ENCODE measurements at regions not wholly inside any gene's neighbourhood (a gene's known extent, or its start where the extent isn't known, plus 50 kb on each side); places are given as distances from the start of the nearest gene placed in this dataset.

DNA sequence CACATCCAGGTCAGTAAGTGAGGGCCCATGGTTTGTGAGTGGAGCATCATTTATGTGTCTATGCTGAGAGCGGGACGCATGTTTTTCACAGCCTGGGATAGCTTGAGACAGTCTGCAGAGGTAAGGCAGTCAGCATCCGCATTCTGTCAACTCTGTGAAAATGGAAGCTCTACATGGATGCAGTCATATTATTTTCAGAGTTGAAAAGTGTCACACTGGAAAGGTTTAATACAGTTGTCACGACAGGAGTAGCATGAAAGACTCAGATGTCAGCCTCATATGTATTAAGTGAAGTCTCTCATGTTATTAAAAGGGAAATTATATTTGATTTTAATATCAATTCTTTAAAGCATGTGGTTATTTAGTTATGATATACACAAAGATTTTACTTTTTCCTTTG lies 436.9 kb upstream of the GYPC start (continued):
- TF ChIP-seq, protein P1, sequence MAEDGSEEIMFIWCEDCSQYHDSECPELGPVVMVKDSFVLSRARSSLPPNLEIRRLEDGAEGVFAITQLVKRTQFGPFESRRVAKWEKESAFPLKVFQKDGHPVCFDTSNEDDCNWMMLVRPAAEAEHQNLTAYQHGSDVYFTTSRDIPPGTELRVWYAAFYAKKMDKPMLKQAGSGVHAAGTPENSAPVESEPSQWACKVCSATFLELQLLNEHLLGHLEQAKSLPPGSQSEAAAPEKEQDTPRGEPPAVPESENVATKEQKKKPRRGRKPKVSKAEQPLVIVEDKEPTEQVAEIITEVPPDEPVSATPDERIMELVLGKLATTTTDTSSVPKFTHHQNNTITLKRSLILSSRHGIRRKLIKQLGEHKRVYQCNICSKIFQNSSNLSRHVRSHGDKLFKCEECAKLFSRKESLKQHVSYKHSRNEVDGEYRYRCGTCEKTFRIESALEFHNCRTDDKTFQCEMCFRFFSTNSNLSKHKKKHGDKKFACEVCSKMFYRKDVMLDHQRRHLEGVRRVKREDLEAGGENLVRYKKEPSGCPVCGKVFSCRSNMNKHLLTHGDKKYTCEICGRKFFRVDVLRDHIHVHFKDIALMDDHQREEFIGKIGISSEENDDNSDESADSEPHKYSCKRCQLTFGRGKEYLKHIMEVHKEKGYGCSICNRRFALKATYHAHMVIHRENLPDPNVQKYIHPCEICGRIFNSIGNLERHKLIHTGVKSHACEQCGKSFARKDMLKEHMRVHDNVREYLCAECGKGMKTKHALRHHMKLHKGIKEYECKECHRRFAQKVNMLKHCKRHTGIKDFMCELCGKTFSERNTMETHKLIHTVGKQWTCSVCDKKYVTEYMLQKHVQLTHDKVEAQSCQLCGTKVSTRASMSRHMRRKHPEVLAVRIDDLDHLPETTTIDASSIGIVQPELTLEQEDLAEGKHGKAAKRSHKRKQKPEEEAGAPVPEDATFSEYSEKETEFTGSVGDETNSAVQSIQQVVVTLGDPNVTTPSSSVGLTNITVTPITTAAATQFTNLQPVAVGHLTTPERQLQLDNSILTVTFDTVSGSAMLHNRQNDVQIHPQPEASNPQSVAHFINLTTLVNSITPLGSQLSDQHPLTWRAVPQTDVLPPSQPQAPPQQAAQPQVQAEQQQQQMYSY (CRISPR knock-in tag; IDR thresholded peaks at IDR 0.05): no peak
- TF ChIP-seq ZNF232 (CRISPR knock-in tag; IDR thresholded peaks at IDR 0.05): no peak
- TF ChIP-seq, protein P2, sequence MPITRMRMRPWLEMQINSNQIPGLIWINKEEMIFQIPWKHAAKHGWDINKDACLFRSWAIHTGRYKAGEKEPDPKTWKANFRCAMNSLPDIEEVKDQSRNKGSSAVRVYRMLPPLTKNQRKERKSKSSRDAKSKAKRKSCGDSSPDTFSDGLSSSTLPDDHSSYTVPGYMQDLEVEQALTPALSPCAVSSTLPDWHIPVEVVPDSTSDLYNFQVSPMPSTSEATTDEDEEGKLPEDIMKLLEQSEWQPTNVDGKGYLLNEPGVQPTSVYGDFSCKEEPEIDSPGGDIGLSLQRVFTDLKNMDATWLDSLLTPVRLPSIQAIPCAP (CRISPR knock-in tag; IDR thresholded peaks at IDR 0.05): no peak
- no peak for TF ChIP-seq JAZF1 (CRISPR knock-in tag; IDR thresholded peaks at IDR 0.05)
- TF ChIP-seq CREB1 (CRISPR knock-in tag; IDR thresholded peaks at IDR 0.05): no peak
- TF ChIP-seq IRF2 (CRISPR knock-in tag; IDR thresholded peaks at IDR 0.05; ENCODE audit: borderline replicate concordance, low read depth): no peak
- no peak for TF ChIP-seq CREM (CRISPR knock-in tag; IDR thresholded peaks at IDR 0.05)
- TF ChIP-seq, protein P3, sequence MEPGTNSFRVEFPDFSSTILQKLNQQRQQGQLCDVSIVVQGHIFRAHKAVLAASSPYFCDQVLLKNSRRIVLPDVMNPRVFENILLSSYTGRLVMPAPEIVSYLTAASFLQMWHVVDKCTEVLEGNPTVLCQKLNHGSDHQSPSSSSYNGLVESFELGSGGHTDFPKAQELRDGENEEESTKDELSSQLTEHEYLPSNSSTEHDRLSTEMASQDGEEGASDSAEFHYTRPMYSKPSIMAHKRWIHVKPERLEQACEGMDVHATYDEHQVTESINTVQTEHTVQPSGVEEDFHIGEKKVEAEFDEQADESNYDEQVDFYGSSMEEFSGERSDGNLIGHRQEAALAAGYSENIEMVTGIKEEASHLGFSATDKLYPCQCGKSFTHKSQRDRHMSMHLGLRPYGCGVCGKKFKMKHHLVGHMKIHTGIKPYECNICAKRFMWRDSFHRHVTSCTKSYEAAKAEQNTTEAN (CRISPR knock-in tag; IDR thresholded peaks at IDR 0.05): no peak

DNA sequence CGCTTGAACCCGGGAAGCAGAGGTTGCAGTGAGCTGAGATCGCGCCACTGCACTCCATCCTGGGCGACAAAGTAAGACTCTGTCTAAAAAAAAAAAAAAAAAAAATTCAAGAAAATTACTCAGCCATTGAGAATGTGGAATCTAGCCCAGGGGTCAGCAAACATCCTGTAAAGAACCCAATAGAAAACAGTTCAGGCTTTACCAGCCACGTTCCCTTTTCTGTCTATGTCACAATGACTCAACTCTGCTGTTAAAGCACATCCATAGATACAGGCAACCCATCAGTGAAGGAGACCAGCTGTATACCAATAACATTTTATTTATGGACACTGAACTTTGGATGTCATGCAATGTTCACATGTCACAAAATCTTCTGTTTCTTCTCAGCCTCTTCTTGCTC lies 435.6 kb upstream of the GYPC start:
- TF ChIP-seq ESRRA (CRISPR knock-in tag; IDR thresholded peaks at IDR 0.05; ENCODE audit: borderline replicate concordance) (no peak), TEAD1 (CRISPR knock-in tag; IDR thresholded peaks at IDR 0.05) (no peak), ETV6 (CRISPR knock-in tag; IDR thresholded peaks at IDR 0.05) (no peak), SMAD4 (CRISPR knock-in tag; IDR thresholded peaks at IDR 0.05) (no peak), CREM (CRISPR knock-in tag; IDR thresholded peaks at IDR 0.05) (no peak)
- TF ChIP-seq, protein P4, sequence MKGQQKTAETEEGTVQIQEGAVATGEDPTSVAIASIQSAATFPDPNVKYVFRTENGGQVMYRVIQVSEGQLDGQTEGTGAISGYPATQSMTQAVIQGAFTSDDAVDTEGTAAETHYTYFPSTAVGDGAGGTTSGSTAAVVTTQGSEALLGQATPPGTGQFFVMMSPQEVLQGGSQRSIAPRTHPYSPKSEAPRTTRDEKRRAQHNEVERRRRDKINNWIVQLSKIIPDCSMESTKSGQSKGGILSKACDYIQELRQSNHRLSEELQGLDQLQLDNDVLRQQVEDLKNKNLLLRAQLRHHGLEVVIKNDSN (CRISPR knock-in tag; IDR thresholded peaks at IDR 0.05): no peak
- TF ChIP-seq, protein P5, sequence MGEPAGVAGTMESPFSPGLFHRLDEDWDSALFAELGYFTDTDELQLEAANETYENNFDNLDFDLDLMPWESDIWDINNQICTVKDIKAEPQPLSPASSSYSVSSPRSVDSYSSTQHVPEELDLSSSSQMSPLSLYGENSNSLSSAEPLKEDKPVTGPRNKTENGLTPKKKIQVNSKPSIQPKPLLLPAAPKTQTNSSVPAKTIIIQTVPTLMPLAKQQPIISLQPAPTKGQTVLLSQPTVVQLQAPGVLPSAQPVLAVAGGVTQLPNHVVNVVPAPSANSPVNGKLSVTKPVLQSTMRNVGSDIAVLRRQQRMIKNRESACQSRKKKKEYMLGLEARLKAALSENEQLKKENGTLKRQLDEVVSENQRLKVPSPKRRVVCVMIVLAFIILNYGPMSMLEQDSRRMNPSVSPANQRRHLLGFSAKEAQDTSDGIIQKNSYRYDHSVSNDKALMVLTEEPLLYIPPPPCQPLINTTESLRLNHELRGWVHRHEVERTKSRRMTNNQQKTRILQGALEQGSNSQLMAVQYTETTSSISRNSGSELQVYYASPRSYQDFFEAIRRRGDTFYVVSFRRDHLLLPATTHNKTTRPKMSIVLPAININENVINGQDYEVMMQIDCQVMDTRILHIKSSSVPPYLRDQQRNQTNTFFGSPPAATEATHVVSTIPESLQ (CRISPR knock-in tag; IDR thresholded peaks at IDR 0.05): no peak
- no peak overlapping the region for H3K27ac Mint-ChIP-seq
- CTCF ChIA-PET: no interaction called here
- no peaks in the 10 kb centered on the region; the same call in 1 of the 2 replicates for H3K27me3 Mint-ChIP-seq (ENCODE audit: low read depth)
- peaks cover 51% of the 10 kb centered on the region for H3K36me3 Mint-ChIP-seq
- peaks cover 80% of the 10 kb centered on the region for H3K9me3 Mint-ChIP-seq
- ATAC-seq (no peak), DNase-seq (ENCODE audit: low spot score) (no peak)
- H3K4me3 Mint-ChIP-seq: no peak overlapping the region
- POLR2A ChIA-PET: no interaction called here
- no peaks in the 10 kb centered on the region for H3K4me1 Mint-ChIP-seq

DNA sequence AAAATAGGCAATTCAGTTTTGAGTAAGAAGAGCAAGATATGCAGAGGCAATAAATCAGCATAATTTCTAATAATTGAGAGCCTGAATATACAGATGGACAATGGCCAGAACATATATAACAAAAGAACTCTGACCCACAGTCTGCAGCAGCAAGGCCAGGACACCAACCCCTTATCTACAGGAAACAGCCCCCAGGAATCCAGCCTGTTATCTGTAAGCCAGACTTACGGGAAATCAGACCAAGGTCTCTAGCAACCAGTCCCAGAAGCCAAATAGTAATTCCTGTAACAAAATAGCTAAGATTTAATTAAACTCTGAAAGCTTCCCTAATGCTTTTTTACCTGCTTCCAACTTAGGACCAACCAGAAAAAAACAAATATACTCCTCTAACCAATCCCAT lies 434.5 kb upstream of the GYPC start:
- no peaks in the 10 kb centered on the region; the same call in 1 of the 2 replicates for H3K27me3 Mint-ChIP-seq (ENCODE audit: low read depth)
- CTCF ChIA-PET: no interaction called here
- no peak overlapping the region for H3K27ac Mint-ChIP-seq

More for the DNA sequence above, 434.5 kb upstream of the GYPC start:
- POLR2A ChIA-PET: no interaction called here
- DNase-seq (ENCODE audit: low spot score) (no peak), ATAC-seq (no peak)
- Mint-ChIP-seq H3K36me3 (peaks cover 54% of the 10 kb centered on the region), H3K4me1 (no peaks in the 10 kb centered on the region), H3K4me3 (no peak overlapping the region), H3K9me3 (peaks cover 80% of the 10 kb centered on the region)
- no peak for TF ChIP-seq FOXJ3 (CRISPR knock-in tag; IDR thresholded peaks at IDR 0.05; ENCODE audit: borderline replicate concordance)
- TF ChIP-seq, protein P6, sequence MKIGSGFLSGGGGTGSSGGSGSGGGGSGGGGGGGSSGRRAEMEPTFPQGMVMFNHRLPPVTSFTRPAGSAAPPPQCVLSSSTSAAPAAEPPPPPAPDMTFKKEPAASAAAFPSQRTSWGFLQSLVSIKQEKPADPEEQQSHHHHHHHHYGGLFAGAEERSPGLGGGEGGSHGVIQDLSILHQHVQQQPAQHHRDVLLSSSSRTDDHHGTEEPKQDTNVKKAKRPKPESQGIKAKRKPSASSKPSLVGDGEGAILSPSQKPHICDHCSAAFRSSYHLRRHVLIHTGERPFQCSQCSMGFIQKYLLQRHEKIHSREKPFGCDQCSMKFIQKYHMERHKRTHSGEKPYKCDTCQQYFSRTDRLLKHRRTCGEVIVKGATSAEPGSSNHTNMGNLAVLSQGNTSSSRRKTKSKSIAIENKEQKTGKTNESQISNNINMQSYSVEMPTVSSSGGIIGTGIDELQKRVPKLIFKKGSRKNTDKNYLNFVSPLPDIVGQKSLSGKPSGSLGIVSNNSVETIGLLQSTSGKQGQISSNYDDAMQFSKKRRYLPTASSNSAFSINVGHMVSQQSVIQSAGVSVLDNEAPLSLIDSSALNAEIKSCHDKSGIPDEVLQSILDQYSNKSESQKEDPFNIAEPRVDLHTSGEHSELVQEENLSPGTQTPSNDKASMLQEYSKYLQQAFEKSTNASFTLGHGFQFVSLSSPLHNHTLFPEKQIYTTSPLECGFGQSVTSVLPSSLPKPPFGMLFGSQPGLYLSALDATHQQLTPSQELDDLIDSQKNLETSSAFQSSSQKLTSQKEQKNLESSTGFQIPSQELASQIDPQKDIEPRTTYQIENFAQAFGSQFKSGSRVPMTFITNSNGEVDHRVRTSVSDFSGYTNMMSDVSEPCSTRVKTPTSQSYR (CRISPR knock-in tag; IDR thresholded peaks at IDR 0.05): no peak
- TF ChIP-seq RORB (CRISPR knock-in tag; IDR thresholded peaks at IDR 0.05): no peak
- no peak for TF ChIP-seq HMGA2 (CRISPR knock-in tag; IDR thresholded peaks at IDR 0.05)
- TF ChIP-seq ETV6 (CRISPR knock-in tag; IDR thresholded peaks at IDR 0.05): no peak
- no peak for TF ChIP-seq NFE2L1 (CRISPR knock-in tag; IDR thresholded peaks at IDR 0.05)
- TF ChIP-seq, protein P7, sequence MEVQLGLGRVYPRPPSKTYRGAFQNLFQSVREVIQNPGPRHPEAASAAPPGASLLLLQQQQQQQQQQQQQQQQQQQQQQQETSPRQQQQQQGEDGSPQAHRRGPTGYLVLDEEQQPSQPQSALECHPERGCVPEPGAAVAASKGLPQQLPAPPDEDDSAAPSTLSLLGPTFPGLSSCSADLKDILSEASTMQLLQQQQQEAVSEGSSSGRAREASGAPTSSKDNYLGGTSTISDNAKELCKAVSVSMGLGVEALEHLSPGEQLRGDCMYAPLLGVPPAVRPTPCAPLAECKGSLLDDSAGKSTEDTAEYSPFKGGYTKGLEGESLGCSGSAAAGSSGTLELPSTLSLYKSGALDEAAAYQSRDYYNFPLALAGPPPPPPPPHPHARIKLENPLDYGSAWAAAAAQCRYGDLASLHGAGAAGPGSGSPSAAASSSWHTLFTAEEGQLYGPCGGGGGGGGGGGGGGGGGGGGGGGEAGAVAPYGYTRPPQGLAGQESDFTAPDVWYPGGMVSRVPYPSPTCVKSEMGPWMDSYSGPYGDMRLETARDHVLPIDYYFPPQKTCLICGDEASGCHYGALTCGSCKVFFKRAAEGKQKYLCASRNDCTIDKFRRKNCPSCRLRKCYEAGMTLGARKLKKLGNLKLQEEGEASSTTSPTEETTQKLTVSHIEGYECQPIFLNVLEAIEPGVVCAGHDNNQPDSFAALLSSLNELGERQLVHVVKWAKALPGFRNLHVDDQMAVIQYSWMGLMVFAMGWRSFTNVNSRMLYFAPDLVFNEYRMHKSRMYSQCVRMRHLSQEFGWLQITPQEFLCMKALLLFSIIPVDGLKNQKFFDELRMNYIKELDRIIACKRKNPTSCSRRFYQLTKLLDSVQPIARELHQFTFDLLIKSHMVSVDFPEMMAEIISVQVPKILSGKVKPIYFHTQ (CRISPR knock-in tag; IDR thresholded peaks at IDR 0.05): no peak
- no peak for TF ChIP-seq SMAD3 (CRISPR knock-in tag; IDR thresholded peaks at IDR 0.05; ENCODE audit: borderline replicate concordance)

Measured in WTC11 (cell line).